ENCODE measurements at regions not wholly inside any gene's neighbourhood (a gene's known extent, or its start where the extent isn't known, plus 50 kb on each side); places are given as distances from the start of the nearest gene placed in this dataset.

- intact Hi-C loops (cut with micrococcal nuclease): no loop called here
- no peaks in the 10 kb centered on the region for H3K4me1 Mint-ChIP-seq (ENCODE audit: insufficient read depth, unreplicated experiment)
- peaks cover 90% of the 10 kb centered on the region for H3K27me3 Mint-ChIP-seq (ENCODE audit: insufficient read depth, unreplicated experiment)
- no peak overlapping the region for H3K4me3 Mint-ChIP-seq (ENCODE audit: unreplicated experiment)
- H3K27ac Mint-ChIP-seq (ENCODE audit: low read depth, unreplicated experiment): no peak overlapping the region
- ChIA-PET CTCF (no interaction called here), POLR2A (no interaction called here)
- no peak for TF ChIP-seq CTCF (IDR thresholded peaks at IDR 0.05; ENCODE audit: unreplicated experiment)
- H3K36me3 Mint-ChIP-seq (ENCODE audit: insufficient read depth, unreplicated experiment): no peaks in the 10 kb centered on the region
- BruUV-seq (replicated peaks): no TSS peak
- no peak for DNase-seq (ENCODE audit: unreplicated experiment)
- H3K9me3 Mint-ChIP-seq (ENCODE audit: unreplicated experiment): no peaks in the 10 kb centered on the region
These were observed 828.6 kb upstream of the POU3F3 start for GRCh38 chr2:104025295-104025694.

DNA sequence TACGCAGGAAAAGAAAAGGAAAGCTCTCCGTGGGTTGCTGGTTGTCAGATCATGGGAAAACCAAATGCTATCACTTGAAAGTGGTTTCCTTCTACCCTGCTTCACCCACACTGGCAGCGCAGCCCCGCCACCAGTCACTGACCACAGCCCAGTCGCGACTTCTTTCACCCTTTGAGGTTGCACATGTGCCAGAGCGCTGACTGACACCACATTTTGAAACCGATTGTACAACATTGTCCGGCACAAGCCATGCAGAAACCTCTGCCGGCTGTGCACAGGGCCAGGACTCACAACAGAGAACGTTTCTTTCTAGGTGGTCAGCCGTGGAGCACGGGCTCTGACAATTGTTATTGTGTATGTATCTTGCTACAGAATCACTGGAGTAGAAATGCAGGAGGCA, 827.2 kb upstream of the POU3F3 start:
- TF ChIP-seq CTCF (IDR thresholded peaks at IDR 0.05; ENCODE audit: unreplicated experiment): no peak
- Mint-ChIP-seq H3K4me3 (ENCODE audit: unreplicated experiment) (no peak overlapping the region), H3K36me3 (ENCODE audit: insufficient read depth, unreplicated experiment) (no peaks in the 10 kb centered on the region), H3K27ac (ENCODE audit: low read depth, unreplicated experiment) (no peak overlapping the region), H3K9me3 (ENCODE audit: unreplicated experiment) (no peaks in the 10 kb centered on the region), H3K27me3 (ENCODE audit: insufficient read depth, unreplicated experiment) (peaks cover 91% of the 10 kb centered on the region), H3K4me1 (ENCODE audit: insufficient read depth, unreplicated experiment) (no peaks in the 10 kb centered on the region)
- ChIA-PET CTCF (interaction anchor here (0.5 kb wide), 1 partner anchor 25 kb away, joined by 3 read pairs; no protein-coding TSS in a partner anchor), POLR2A (no interaction called here)
- no peak for DNase-seq (ENCODE audit: unreplicated experiment)
- intact Hi-C loops (cut with micrococcal nuclease): no loop called here
- no TSS peak for BruUV-seq (replicated peaks)

- H3K36me3 Mint-ChIP-seq (ENCODE audit: insufficient read depth, unreplicated experiment): no peaks in the 10 kb centered on the region
- TF ChIP-seq CTCF (IDR thresholded peaks at IDR 0.05; ENCODE audit: unreplicated experiment): no peak
- intact Hi-C loops (cut with micrococcal nuclease): no loop called here
- no peak overlapping the region for H3K4me3 Mint-ChIP-seq (ENCODE audit: unreplicated experiment)
- POLR2A ChIA-PET: no interaction called here
- CTCF ChIA-PET: no interaction called here
- no TSS peak for BruUV-seq (replicated peaks)
- peaks cover 89% of the 10 kb centered on the region for H3K27me3 Mint-ChIP-seq (ENCODE audit: insufficient read depth, unreplicated experiment)
- DNase-seq (ENCODE audit: unreplicated experiment): no peak
- H3K27ac Mint-ChIP-seq (ENCODE audit: low read depth, unreplicated experiment): no peak overlapping the region
- H3K9me3 Mint-ChIP-seq (ENCODE audit: unreplicated experiment): no peaks in the 10 kb centered on the region
- no peaks in the 10 kb centered on the region for H3K4me1 Mint-ChIP-seq (ENCODE audit: insufficient read depth, unreplicated experiment)
These were observed 826.6 kb upstream of the POU3F3 start for GRCh38 chr2:104027321-104027720.

- H3K4me3 Mint-ChIP-seq (ENCODE audit: unreplicated experiment): no peak overlapping the region
- no TSS peak for BruUV-seq (replicated peaks)
- ChIA-PET CTCF (interaction anchor here (0.6 to 1.1 kb wide), 2 partner anchors 274 to 822 kb away, joined by 3 to 5 read pairs; no protein-coding TSS in a partner anchor), POLR2A (no interaction called here)
- no peaks in the 10 kb centered on the region for H3K9me3 Mint-ChIP-seq (ENCODE audit: unreplicated experiment)
- H3K27me3 Mint-ChIP-seq (ENCODE audit: insufficient read depth, unreplicated experiment): peaks cover 84% of the 10 kb centered on the region
- no peaks in the 10 kb centered on the region for H3K4me1 Mint-ChIP-seq (ENCODE audit: insufficient read depth, unreplicated experiment)
- intact Hi-C loops (cut with micrococcal nuclease): no loop called here
- H3K27ac Mint-ChIP-seq (ENCODE audit: low read depth, unreplicated experiment): no peak overlapping the region
- no peak for TF ChIP-seq CTCF (IDR thresholded peaks at IDR 0.05; ENCODE audit: unreplicated experiment)
- H3K36me3 Mint-ChIP-seq (ENCODE audit: insufficient read depth, unreplicated experiment): no peaks in the 10 kb centered on the region
- no peak for DNase-seq (ENCODE audit: unreplicated experiment)
These were observed 825.9 kb upstream of the POU3F3 start for GRCh38 chr2:104028061-104028460.
